DND-41 (cell line): ENCODE measurements at regions not wholly inside any gene's neighbourhood (a gene's known extent, or its start where the extent isn't known, plus 50 kb on each side); places are given as distances from the start of the nearest gene placed in this dataset.

Experiments
- EZH2 ChIP-seq: IDR thresholded peaks from 3 replicates; pipeline ENCODE4 v1.6.1; 2012; ENCODE audit warnings: borderline replicate concordance, low read depth, mild to moderate bottlenecking, moderate library complexity, low read length, inconsistent platforms; ENCODE audit not compliant: severe bottlenecking
- TF ChIP-seq, protein P1 (sequence below): IDR thresholded peaks from 2 replicates; pipeline ENCODE4 v1.5.1; 2012; ENCODE audit warnings: borderline replicate concordance, low read length, moderate library complexity, mild to moderate bottlenecking; ENCODE audit not compliant: poor library complexity, severe bottlenecking; ENCODE audit errors: extremely low read depth

DNA sequence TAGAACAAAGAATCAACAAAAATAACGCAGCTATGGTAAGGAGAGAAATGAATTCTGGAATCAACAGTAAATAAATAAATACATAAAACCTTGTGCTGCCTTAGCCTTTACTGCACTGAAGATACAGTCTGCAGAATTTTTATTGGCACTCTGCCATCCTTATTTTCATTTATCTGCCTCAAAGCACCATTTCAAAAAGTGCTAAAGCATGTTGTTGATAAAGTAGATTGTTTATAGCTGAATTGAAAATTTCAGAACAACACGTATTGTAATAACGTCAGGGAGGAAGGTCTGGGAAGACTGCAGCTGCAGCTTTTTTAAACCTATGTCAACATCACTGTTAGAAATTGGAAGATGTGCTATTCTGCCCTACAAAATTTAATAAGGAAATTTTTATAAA, 787.2 kb downstream of the PLCL1 start:
- TF ChIP-seq, protein P1, sequence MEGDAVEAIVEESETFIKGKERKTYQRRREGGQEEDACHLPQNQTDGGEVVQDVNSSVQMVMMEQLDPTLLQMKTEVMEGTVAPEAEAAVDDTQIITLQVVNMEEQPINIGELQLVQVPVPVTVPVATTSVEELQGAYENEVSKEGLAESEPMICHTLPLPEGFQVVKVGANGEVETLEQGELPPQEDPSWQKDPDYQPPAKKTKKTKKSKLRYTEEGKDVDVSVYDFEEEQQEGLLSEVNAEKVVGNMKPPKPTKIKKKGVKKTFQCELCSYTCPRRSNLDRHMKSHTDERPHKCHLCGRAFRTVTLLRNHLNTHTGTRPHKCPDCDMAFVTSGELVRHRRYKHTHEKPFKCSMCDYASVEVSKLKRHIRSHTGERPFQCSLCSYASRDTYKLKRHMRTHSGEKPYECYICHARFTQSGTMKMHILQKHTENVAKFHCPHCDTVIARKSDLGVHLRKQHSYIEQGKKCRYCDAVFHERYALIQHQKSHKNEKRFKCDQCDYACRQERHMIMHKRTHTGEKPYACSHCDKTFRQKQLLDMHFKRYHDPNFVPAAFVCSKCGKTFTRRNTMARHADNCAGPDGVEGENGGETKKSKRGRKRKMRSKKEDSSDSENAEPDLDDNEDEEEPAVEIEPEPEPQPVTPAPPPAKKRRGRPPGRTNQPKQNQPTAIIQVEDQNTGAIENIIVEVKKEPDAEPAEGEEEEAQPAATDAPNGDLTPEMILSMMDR: no peak
- TF ChIP-seq EZH2: no peak
